Effector memory CD8-positive, alpha-beta T cell (primary cell): ENCODE measurements at regions not wholly inside any gene's neighbourhood (a gene's known extent, or its start where the extent isn't known, plus 50 kb on each side); places are given as distances from the start of the nearest gene placed in this dataset.

Source experiments
- ATAC-seq: fragments of 150-1000 bp; cut with Tn5 transposase; replicated peaks from 2 replicates; pipeline ENCODE4 v1.10.0; 2021; ENCODE audit warnings: mild to moderate bottlenecking, moderate library complexity
- DNase-seq, 3 experiments: peaks; one replicate each; pipeline ENCODE4 v3.0.0; 2021
- H3K27ac Mint-ChIP-seq, 2 donors: one replicate each; pipeline ENCODE4 v1.8.0; 2022; ENCODE audit warnings: mild to moderate bottlenecking in 2 of 2, mixed read lengths in 2 of 2, moderate library complexity in 2 of 2
- H3K27me3 Mint-ChIP-seq, 2 donors: one replicate each; pipeline ENCODE4 v1.8.0; 2022; ENCODE audit warnings: mixed read lengths in 2 of 2
- H3K36me3 Mint-ChIP-seq: one replicate; pipeline ENCODE4 v1.8.0; 2022; ENCODE audit warnings: mild to moderate bottlenecking, moderate library complexity, mixed read lengths; ENCODE audit not compliant: insufficient read depth
- H3K4me1 Mint-ChIP-seq, 2 donors: one replicate each; pipeline ENCODE4 v1.8.0; 2022; ENCODE audit warnings: low read depth in 2 of 2, mixed read lengths in 2 of 2
- H3K4me3 Mint-ChIP-seq, 2 donors: one replicate each; pipeline ENCODE4 v1.8.0; 2022; ENCODE audit warnings: mild to moderate bottlenecking in 2 of 2, mixed read lengths in 2 of 2, moderate library complexity in 2 of 2
- H3K9me3 Mint-ChIP-seq, 2 donors: one replicate each; pipeline ENCODE4 v1.8.0; 2022; ENCODE audit warnings: mixed read lengths in 2 of 2

GRCh38 chr1:83615370-83615769, 383.6 kb downstream of the TTLL7 start:
- ATAC-seq = no peak
- Mint-ChIP-seq H3K4me3 (no peak overlapping the region), H3K4me1 (no peaks in the 10 kb centered on the region), H3K9me3 (peaks cover 3 to 5% of the 10 kb centered on the region in 2 donors), H3K27me3 (no peaks in the 10 kb centered on the region), H3K36me3 (no peaks in the 10 kb centered on the region), H3K27ac (no peak overlapping the region)
- DNase-seq = no peak

GRCh38 chr1:83606416-83606955, 392.4 kb downstream of the TTLL7 start:
- no peak for DNase-seq
- no peak overlapping the region for H3K27ac Mint-ChIP-seq

GRCh38 chr1:83596331-83596730, 402.6 kb downstream of the TTLL7 start:
- no peak for DNase-seq
- peaks cover 8 to 23% of the 10 kb centered on the region in 2 donors for H3K9me3 Mint-ChIP-seq
- no peak for ATAC-seq
- no peaks in the 10 kb centered on the region for H3K4me1 Mint-ChIP-seq
- no peak overlapping the region for H3K4me3 Mint-ChIP-seq
- H3K27ac Mint-ChIP-seq = no peak overlapping the region
- no peaks in the 10 kb centered on the region for H3K36me3 Mint-ChIP-seq
- H3K27me3 Mint-ChIP-seq = no peaks in the 10 kb centered on the region

More at GRCh38 chr1:83606416-83606955, 392.4 kb downstream of the TTLL7 start:
- Mint-ChIP-seq H3K27me3 (no peaks in the 10 kb centered on the region), H3K4me3 (no peak overlapping the region), H3K4me1 (no peaks in the 10 kb centered on the region), H3K9me3 (peaks cover 0 to 15% of the 10 kb centered on the region in 2 donors), H3K36me3 (no peaks in the 10 kb centered on the region)
- ATAC-seq = no peak

DNA sequence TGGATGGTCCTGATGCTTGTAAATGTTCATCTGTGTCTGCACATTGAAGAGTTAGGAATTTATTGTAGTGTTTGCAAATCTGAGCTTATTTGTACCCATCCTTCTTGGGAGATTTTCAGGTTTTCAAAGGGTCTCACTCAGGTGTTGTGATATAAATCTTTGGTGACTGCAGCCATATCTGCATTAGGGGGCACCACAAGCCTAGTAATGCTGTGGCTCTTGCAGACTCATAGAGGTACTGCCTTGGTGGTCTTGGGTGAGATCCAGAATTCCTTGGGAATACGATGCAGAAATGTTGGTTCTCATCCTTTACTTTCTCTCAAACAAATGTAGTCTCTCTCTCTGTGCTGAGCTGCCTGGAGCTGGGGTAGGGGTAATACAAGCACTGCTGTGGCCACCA, 405.9 kb downstream of the TTLL7 start:
- H3K4me3 Mint-ChIP-seq = no peak overlapping the region
- no peaks in the 10 kb centered on the region for H3K36me3 Mint-ChIP-seq
- H3K4me1 Mint-ChIP-seq = no peaks in the 10 kb centered on the region
- peaks cover 12 to 23% of the 10 kb centered on the region in 2 donors for H3K9me3 Mint-ChIP-seq
- H3K27ac Mint-ChIP-seq = no peak overlapping the region
- DNase-seq (no peak), ATAC-seq (no peak)
- H3K27me3 Mint-ChIP-seq = no peaks in the 10 kb centered on the region

- Mint-ChIP-seq H3K27ac (no peak overlapping the region), H3K9me3 (peaks cover 10 to 18% of the 10 kb centered on the region in 2 donors)
These were observed 410.8 kb downstream of the TTLL7 start for GRCh38 chr1:83588140-83588539.

GRCh38 chr1:83583351-83584014, 415.4 kb downstream of the TTLL7 start:
- no peaks in the 10 kb centered on the region for H3K4me1 Mint-ChIP-seq
- no peaks in the 10 kb centered on the region for H3K27me3 Mint-ChIP-seq
- no peaks in the 10 kb centered on the region for H3K36me3 Mint-ChIP-seq
- DNase-seq = no peak
- ATAC-seq = no peak
- peaks cover 5 to 11% of the 10 kb centered on the region in 2 donors for H3K9me3 Mint-ChIP-seq
- no peak overlapping the region for H3K27ac Mint-ChIP-seq
- H3K4me3 Mint-ChIP-seq = no peak overlapping the region

More at GRCh38 chr1:83588140-83588539, 410.8 kb downstream of the TTLL7 start:
- no peaks in the 10 kb centered on the region for H3K4me1 Mint-ChIP-seq
- ATAC-seq = no peak
- no peak for DNase-seq
- H3K36me3 Mint-ChIP-seq = no peaks in the 10 kb centered on the region
- no peaks in the 10 kb centered on the region for H3K27me3 Mint-ChIP-seq
- H3K4me3 Mint-ChIP-seq = no peak overlapping the region

DNA sequence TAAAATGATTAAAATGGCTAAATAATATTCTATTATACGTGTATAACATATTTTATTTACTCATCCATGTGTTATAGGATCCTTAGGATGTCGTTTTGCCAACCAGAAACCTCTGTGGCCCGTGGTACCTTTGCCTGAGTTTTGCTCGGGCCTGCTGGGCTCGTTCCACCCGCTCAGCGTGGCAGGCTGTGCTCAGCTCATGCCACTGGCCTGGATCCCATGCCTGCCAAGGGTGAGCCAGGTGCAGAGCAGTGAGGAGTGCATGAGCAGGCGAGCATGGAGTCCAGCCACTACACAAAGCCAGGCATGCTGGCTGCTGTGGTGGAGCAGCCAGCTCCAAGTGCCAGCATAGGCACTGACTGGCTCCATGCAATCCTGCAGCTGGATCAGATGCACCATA, 417.2 kb downstream of the TTLL7 start:
- Mint-ChIP-seq H3K4me3 (no peak overlapping the region), H3K27ac (no peak overlapping the region)

DNA sequence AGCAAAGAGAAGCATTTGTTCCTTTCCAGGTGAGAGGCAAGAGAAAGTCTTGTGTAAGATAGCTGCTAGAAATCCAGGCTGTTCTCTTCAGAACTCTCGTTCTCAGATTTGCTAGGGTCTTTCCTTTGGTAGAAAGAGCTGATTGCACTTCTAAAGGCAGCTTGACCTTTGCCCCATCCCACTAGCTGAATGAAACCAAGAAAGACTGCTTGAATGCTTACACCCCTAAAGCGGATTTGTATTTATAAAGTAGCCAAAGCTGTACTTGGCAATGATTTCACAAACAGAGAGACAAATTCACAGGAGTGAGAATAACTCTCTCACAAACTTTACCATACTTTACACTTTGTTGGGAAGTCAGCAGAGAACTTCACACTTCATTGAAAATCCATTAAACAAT, 424.1 kb downstream of the TTLL7 start:
- Mint-ChIP-seq H3K36me3 (peaks cover 2% of the 10 kb centered on the region), H3K4me3 (no peak overlapping the region), H3K27ac (no peak overlapping the region), H3K4me1 (no peaks in the 10 kb centered on the region), H3K9me3 (peaks cover 5 to 8% of the 10 kb centered on the region in 2 donors), H3K27me3 (no peaks in the 10 kb centered on the region)
- ATAC-seq (no peak), DNase-seq (no peak)

More for the DNA sequence above, 417.2 kb downstream of the TTLL7 start:
- peaks cover 2 to 11% of the 10 kb centered on the region in 2 donors for H3K9me3 Mint-ChIP-seq
- ATAC-seq = no peak
- DNase-seq = no peak
- no peaks in the 10 kb centered on the region for H3K27me3 Mint-ChIP-seq
- no peaks in the 10 kb centered on the region for H3K4me1 Mint-ChIP-seq
- H3K36me3 Mint-ChIP-seq = no peaks in the 10 kb centered on the region

DNA sequence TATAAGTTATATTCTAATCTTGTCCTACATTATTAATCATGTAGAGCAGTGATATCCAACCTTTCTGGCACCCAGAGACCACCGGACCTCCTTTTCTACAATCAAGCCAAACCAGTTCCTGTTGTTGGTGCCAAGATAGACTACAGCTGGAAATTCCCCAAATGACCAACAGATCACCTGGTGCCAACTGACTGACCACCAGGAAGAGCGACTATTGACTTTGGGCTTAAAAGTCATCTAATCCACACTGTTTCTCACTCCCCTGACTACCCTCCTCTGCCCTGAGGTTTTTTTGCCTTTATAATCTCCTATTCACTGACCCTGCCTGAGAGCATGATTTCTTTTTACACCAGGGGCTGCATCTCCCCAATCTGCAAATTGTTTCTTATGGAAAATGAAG, 425.2 kb downstream of the TTLL7 start:
- ATAC-seq (no peak), DNase-seq (no peak)
- Mint-ChIP-seq H3K4me3 (no peak overlapping the region), H3K9me3 (peaks cover 7 to 8% of the 10 kb centered on the region in 2 donors), H3K36me3 (peaks cover 2% of the 10 kb centered on the region), H3K27ac (no peak overlapping the region), H3K4me1 (no peaks in the 10 kb centered on the region), H3K27me3 (no peaks in the 10 kb centered on the region)

DNA sequence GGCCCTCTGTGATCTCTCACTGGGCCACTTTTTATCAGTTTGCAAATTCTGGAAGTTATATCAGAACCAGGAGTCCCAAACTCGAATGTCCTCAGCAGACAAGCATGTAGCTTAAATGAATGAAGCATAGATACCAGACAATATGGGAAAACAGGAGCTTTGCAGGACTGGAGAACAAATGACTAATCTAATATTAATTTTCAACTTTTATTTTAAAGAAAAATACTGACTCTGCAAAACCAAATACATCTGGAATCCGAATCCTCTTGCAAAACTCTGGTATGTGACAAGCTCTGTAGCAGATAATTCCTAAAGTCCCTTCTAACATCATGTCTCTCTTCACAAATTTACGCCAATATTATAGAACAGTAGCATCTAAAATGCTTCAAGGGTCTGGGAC, 427.4 kb downstream of the TTLL7 start:
- Mint-ChIP-seq H3K27me3 (no peaks in the 10 kb centered on the region), H3K27ac (no peak overlapping the region), H3K4me3 (no peak overlapping the region), H3K36me3 (peaks cover 2% of the 10 kb centered on the region), H3K9me3 (peaks cover 10 to 14% of the 10 kb centered on the region in 2 donors), H3K4me1 (no peaks in the 10 kb centered on the region)
- DNase-seq (no peak), ATAC-seq (no peak)

DNA sequence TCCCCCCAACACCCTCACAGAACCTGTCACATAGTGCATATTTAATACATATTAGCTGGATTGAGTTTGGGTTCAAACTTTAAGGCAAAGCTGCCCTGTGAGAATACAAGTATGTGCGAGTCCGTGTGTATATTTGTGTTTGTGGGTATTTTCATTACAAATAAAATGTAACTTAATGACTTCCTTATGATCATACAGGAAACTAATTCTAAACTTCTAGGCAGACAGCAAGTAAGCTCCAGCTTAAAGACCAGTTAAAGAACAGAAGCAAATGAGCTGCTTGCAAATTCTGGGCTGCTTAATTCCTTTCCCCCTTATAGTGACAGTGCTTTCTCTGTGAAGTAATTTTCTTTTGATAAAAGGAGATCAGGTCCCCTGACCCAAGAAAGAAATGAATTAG, 437.6 kb downstream of the TTLL7 start:
- Mint-ChIP-seq H3K9me3 (peaks cover 10 to 14% of the 10 kb centered on the region in 2 donors), H3K36me3 (no peaks in the 10 kb centered on the region), H3K27me3 (no peaks in the 10 kb centered on the region), H3K4me1 (no peaks in the 10 kb centered on the region), H3K27ac (no peak overlapping the region), H3K4me3 (no peak overlapping the region)
- ATAC-seq = no peak
- DNase-seq = no peak

- Mint-ChIP-seq H3K27ac (no peak overlapping the region), H3K27me3 (no peaks in the 10 kb centered on the region), H3K4me1 (no peaks in the 10 kb centered on the region), H3K4me3 (no peak overlapping the region), H3K9me3 (peaks cover 8 to 14% of the 10 kb centered on the region in 2 donors), H3K36me3 (no peaks in the 10 kb centered on the region)
- DNase-seq = no peak
- ATAC-seq = no peak
These were observed 439.6 kb downstream of the TTLL7 start for GRCh38 chr1:83559129-83559840.

GRCh38 chr1:83555871-83556270, 443.1 kb downstream of the TTLL7 start:
- ATAC-seq (no peak), DNase-seq (no peak)
- Mint-ChIP-seq H3K27me3 (no peaks in the 10 kb centered on the region), H3K4me1 (no peaks in the 10 kb centered on the region), H3K27ac (no peak overlapping the region), H3K4me3 (no peak overlapping the region), H3K9me3 (peaks cover 7 to 10% of the 10 kb centered on the region in 2 donors), H3K36me3 (no peaks in the 10 kb centered on the region)

GRCh38 chr1:83554174-83554573, 444.8 kb downstream of the TTLL7 start:
- H3K4me1 Mint-ChIP-seq = no peaks in the 10 kb centered on the region
- no peak overlapping the region for H3K27ac Mint-ChIP-seq
- H3K9me3 Mint-ChIP-seq = peaks cover 6 to 7% of the 10 kb centered on the region in 2 donors
- no peak overlapping the region for H3K4me3 Mint-ChIP-seq
- DNase-seq (no peak), ATAC-seq (no peak)
- no peaks in the 10 kb centered on the region for H3K27me3 Mint-ChIP-seq
- no peaks in the 10 kb centered on the region for H3K36me3 Mint-ChIP-seq
